Loucy (cell line): ENCODE measurements at regions not wholly inside any gene's neighbourhood (a gene's known extent, or its start where the extent isn't known, plus 50 kb on each side); places are given as distances from the start of the nearest gene placed in this dataset.

Experiments used
- H2AFZ ChIP-seq: fragments of 200-600 bp; sonication (generic); 2 replicates; pipeline ENCODE4 v1.6.0; 2016; ENCODE audit warnings: antibody characterized with exemption, mild to moderate bottlenecking, low read length, moderate library complexity
- H3F3A ChIP-seq: fragments of 200-600 bp; 2 replicates; pipeline ENCODE4 v1.6.0; 2016; ENCODE audit warnings: antibody characterized with exemption, low read depth, mild to moderate bottlenecking
- H3K27me3 ChIP-seq: fragments of 200-600 bp; sonication (generic); 2 replicates; pipeline ENCODE4 v1.6.1; 2014; ENCODE audit warnings: low read length, mild to moderate bottlenecking; ENCODE audit not compliant: insufficient read depth, poor library complexity, severe bottlenecking
- H3K36me3 ChIP-seq: fragments of 200-600 bp; sonication (generic); 2 replicates; pipeline ENCODE4 v1.6.1; 2016; ENCODE audit warnings: low read length; ENCODE audit not compliant: insufficient read depth
- H3K4me1 ChIP-seq: fragments of 200-600 bp; sonication (generic); 2 replicates; pipeline ENCODE4 v1.5.1; 2014; ENCODE audit warnings: low read length, mild to moderate bottlenecking; ENCODE audit not compliant: insufficient read depth, poor library complexity, severe bottlenecking
- H3K4me2 ChIP-seq: fragments of 200-600 bp; sonication (generic); 2 replicates; pipeline ENCODE4 v1.6.0; 2014; ENCODE audit warnings: antibody characterized with exemption, low read length, low read depth, mild to moderate bottlenecking; ENCODE audit not compliant: poor library complexity, severe bottlenecking
- H3K4me3 ChIP-seq: fragments of 200-600 bp; sonication (generic); 2 replicates; pipeline ENCODE4 v1.5.1; 2014; ENCODE audit warnings: low read length, mild to moderate bottlenecking, mixed read lengths; ENCODE audit not compliant: poor library complexity, severe bottlenecking
- H3K79me2 ChIP-seq: fragments of 200-600 bp; sonication (generic); 2 replicates; pipeline ENCODE4 v1.6.1; 2014; ENCODE audit warnings: low read length; ENCODE audit not compliant: insufficient read depth
- H3K9ac ChIP-seq: fragments of 200-600 bp; sonication (generic); 2 replicates; pipeline ENCODE4 v1.6.0; 2014; ENCODE audit warnings: mild to moderate bottlenecking, low read depth, low read length, moderate library complexity; ENCODE audit not compliant: poor library complexity, severe bottlenecking
- H3K9me2 ChIP-seq: fragments of 200-600 bp; sonication (generic); replicated peaks from 2 replicates; pipeline ENCODE4 v1.6.1; 2016; ENCODE audit warnings: low read depth, low read length, mixed read lengths
- H3K9me3 ChIP-seq: fragments of 200-600 bp; sonication (generic); 2 replicates; pipeline ENCODE4 v1.6.1; 2014; ENCODE audit warnings: mild to moderate bottlenecking, antibody characterized with exemption, low read length, low read depth; ENCODE audit not compliant: insufficient read depth
- H4K20me1 ChIP-seq: fragments of 200-600 bp; sonication (generic); 2 replicates; pipeline ENCODE4 v1.6.0; 2014; ENCODE audit warnings: antibody characterized with exemption, low read length, mild to moderate bottlenecking; ENCODE audit not compliant: insufficient read depth, poor library complexity, severe bottlenecking
- EZH2phosphoT487 ChIP-seq: fragments of 200-600 bp; IDR thresholded peaks from 2 replicates; pipeline ENCODE4 v1.6.1; 2018; ENCODE audit warnings: antibody characterized with exemption, mild to moderate bottlenecking, moderate library complexity, borderline replicate concordance
- TF ChIP-seq, protein P1 (sequence below): fragments of 200-600 bp; sonication (generic); conservative IDR thresholded peaks from 2 replicates; pipeline ENCODE4 v1.5.1; 2014; ENCODE audit warnings: mild to moderate bottlenecking, antibody characterized with exemption, low read length

DNA sequence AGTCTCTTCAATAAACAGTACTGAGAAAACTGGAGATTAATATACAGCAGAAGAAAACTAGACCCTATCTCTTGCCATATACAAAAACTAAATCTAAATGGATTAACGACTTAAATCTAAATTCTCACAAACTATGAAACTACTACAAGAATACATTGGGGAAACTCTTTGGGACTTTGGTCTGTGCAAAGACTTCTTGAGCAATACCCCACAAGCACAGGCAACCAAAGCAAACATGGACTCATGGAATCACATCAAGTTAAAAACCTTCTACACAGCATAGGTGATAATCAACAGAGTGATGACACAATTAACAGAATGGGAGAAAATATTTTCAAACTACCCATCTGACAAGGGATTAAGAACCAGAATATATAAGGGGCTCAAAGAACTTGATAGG is 848.2 kb upstream of the NRXN1 start:
- TF ChIP-seq, protein P1, sequence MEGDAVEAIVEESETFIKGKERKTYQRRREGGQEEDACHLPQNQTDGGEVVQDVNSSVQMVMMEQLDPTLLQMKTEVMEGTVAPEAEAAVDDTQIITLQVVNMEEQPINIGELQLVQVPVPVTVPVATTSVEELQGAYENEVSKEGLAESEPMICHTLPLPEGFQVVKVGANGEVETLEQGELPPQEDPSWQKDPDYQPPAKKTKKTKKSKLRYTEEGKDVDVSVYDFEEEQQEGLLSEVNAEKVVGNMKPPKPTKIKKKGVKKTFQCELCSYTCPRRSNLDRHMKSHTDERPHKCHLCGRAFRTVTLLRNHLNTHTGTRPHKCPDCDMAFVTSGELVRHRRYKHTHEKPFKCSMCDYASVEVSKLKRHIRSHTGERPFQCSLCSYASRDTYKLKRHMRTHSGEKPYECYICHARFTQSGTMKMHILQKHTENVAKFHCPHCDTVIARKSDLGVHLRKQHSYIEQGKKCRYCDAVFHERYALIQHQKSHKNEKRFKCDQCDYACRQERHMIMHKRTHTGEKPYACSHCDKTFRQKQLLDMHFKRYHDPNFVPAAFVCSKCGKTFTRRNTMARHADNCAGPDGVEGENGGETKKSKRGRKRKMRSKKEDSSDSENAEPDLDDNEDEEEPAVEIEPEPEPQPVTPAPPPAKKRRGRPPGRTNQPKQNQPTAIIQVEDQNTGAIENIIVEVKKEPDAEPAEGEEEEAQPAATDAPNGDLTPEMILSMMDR, result no peak
- no peak for TF ChIP-seq EZH2phosphoT487
- no peak overlapping the region for H3K4me2 ChIP-seq
- no peaks in the 10 kb centered on the region for H3K9me2 ChIP-seq
- no peaks in the 10 kb centered on the region for H3K27me3 ChIP-seq
- peaks cover 2% of the 10 kb centered on the region; the same call in 1 of the 2 replicates for H3K9me3 ChIP-seq
- no peak overlapping the region for H3K9ac ChIP-seq
- no peak overlapping the region for H3K4me3 ChIP-seq
- no peaks in the 10 kb centered on the region for H3K79me2 ChIP-seq
- H2AFZ ChIP-seq, result no peak overlapping the region
- H3K4me1 ChIP-seq, result no peaks in the 10 kb centered on the region
- H3F3A ChIP-seq, result no peaks in the 10 kb centered on the region
- no peaks in the 10 kb centered on the region for H4K20me1 ChIP-seq
- no peaks in the 10 kb centered on the region for H3K36me3 ChIP-seq

DNA sequence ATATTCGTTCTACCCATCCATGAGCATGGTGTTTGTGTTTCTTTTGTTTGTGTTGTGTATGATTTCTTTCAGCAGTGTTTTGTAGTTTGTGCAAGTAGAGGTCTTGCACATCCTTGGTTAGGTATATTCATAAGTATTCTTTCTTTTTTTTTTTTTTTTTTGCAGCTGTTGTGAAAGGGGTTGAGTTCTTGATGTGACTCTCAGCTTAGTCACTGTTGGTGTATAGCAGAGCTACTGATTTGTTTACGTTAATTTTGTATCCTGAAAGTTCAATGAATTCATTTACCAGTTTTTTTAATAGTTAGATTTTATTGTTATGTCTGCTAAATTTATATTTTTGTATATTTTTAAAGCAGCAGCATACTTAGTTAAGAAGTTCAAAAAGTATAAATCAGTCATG is 834.4 kb upstream of the NRXN1 start:
- no peaks in the 10 kb centered on the region for H3K9me2 ChIP-seq
- no peaks in the 10 kb centered on the region for H4K20me1 ChIP-seq
- no peaks in the 10 kb centered on the region for H3K27me3 ChIP-seq
- no peaks in the 10 kb centered on the region for H3K36me3 ChIP-seq
- no peak overlapping the region for H3K9ac ChIP-seq
- no peak overlapping the region for H3K4me3 ChIP-seq
- no peaks in the 10 kb centered on the region for H3K79me2 ChIP-seq
- H3K4me1 ChIP-seq, result no peaks in the 10 kb centered on the region
- no peak overlapping the region for H2AFZ ChIP-seq
- TF ChIP-seq, protein P1, result no peak
- no peak for TF ChIP-seq EZH2phosphoT487
- no peaks in the 10 kb centered on the region for H3K9me3 ChIP-seq
- H3F3A ChIP-seq, result no peaks in the 10 kb centered on the region
- H3K4me2 ChIP-seq, result no peak overlapping the region

DNA sequence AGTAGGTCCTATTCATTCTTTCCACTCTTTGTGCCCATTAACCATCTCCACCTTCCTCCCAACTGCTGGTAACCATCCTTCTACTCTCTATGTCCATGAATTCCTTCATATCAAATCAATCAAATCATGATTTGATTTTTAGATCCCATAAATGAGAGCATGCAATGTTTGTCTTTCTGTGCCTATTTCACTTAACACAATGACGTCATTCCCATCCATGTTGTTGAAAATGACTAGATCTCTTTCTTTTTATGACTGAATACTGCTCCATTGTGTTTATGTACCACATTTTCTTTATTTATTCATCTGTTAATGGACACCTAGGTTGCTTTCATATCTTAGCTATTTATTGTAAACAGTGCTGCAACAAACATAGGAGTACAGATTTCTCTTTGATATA is 827.3 kb upstream of the NRXN1 start:
- H3K4me1 ChIP-seq, result no peaks in the 10 kb centered on the region
- no peaks in the 10 kb centered on the region for H3K9me2 ChIP-seq
- H2AFZ ChIP-seq, result no peak overlapping the region
- no peaks in the 10 kb centered on the region for H3K36me3 ChIP-seq
- no peak overlapping the region for H3K4me2 ChIP-seq
- no peak overlapping the region for H3K9ac ChIP-seq
- no peaks in the 10 kb centered on the region for H3F3A ChIP-seq
- TF ChIP-seq, protein P1, result no peak
- TF ChIP-seq EZH2phosphoT487, result no peak
- H3K79me2 ChIP-seq, result no peaks in the 10 kb centered on the region
- H3K27me3 ChIP-seq, result no peaks in the 10 kb centered on the region
- H3K4me3 ChIP-seq, result no peak overlapping the region
- H4K20me1 ChIP-seq, result no peaks in the 10 kb centered on the region
- no peaks in the 10 kb centered on the region for H3K9me3 ChIP-seq
